Renal cortical epithelial cell (primary cell): ENCODE measurements at regions not wholly inside any gene's neighbourhood (a gene's known extent, or its start where the extent isn't known, plus 50 kb on each side); places are given as distances from the start of the nearest gene placed in this dataset.
A peak's percentile ranks its signal among the peaks of the same experiment; 100 is the strongest.

Source experiments
- DNase-seq: peaks from one replicate; pipeline ENCODE4 v3.0.0-alpha.2; 2011; ENCODE audit warnings: low read depth

DNA sequence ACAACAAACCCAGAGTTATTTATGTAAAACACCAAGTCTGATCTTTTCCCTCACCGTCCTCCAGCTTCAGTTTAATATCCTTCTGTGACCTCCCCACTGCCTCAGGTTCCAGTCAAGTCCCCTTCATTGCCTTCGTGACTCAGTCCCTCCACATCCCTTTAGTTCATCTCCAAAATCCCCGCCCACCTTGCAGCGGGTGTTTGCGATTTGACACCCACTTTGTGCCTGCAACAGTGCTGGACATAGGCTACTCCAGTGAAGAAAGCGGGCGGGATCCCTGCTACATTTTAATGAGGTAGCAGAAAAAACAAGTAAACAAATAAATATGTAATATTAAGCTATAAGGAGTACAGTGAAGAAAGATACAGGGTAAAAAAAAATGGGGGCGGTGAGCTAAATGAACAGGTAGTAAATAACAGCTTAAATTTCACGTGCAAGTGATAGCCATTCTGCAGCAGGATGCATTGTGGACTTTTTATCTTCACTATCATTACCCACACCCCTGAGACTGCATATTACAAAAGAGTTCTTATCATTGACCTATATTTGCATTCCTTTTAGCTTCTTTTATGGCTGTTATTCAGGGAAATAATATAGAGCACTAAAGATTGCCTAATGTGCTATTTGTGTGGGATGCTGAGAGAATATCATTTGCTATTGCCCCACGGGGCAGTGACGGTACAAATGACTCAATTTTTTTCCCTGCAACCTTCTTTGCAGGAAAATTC lies 222.8 kb upstream of the NUDT4 start:
- no peak for DNase-seq

GRCh38 chr12:93156086-93156716 lies 221.5 kb upstream of the NUDT4 start:
- DNase-seq, result no peak

- DNase-seq, result no peak
These were observed 220.4 kb upstream of the NUDT4 start for GRCh38 chr12:93157279-93157678.

DNA sequence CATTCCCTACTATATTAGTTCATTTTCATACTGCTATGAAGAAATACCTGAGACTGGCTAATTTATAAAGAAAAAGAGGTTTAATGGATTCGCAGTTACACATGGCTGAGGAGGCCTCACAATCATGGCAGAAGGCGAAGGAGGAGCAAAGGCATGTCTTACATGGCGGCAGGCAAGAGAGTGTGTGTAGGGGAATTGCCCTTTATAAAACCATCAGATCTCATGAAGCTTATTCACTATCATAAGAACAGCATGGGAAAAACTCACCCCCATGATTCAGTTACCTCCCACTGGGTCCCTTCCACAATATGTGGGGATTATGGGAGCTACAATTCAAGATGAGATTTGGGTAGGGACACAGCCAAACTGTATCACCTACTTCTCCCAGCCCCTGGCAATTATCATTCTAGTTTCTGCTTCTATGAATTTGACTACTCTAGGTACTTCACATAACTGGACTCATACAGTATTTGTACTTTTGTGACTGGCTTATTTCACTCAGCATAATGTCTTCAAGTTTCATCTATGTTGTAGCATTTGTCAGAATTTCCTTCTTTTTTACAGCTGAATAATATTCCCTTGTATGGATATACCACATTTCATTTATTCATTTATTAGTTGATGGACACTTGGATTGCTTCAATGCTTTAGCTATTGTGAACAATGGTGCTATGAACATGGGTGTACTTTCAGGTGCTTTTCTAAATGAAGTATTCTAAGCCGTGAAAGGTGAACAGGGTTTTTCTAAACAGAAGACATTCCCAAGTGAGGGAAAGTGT lies 219.5 kb upstream of the NUDT4 start:
- DNase-seq, result no peak

DNA sequence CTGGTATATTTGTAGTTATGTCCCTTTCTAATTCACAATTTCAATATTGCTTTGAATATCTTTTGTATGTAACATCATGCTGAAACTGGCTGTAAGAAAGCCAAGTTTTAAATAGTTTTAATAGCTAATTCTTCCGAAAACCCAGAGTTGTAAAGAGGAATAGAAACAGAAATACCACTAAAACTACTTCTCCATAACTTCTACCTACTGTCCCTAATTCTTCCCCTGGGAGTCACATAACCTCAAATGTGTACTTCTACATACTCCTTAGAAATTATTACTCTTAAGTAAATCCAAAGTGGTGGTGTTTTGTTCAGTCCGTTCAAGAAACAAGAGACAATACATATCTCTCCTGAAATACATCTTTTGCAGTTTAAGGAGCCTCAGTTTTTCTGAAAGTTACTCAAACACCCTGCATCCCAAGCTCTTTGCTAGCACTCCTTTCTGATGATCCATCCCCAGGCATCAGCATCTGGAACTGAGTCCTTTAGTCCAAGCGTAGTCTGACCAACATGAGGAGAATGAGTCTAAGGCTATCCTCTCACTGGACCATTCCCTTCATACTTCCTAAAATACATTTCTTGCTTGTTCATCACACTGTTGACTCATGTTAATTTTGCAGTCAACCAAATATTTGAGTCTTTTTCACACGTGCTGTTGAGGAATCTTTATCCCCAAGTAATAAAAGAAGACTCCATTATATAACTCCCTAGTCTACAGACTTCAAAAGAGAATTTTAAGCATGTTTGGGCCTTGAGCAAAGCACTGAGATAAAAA lies 214.3 kb upstream of the NUDT4 start:
- DNase-seq, result no peak

DNA sequence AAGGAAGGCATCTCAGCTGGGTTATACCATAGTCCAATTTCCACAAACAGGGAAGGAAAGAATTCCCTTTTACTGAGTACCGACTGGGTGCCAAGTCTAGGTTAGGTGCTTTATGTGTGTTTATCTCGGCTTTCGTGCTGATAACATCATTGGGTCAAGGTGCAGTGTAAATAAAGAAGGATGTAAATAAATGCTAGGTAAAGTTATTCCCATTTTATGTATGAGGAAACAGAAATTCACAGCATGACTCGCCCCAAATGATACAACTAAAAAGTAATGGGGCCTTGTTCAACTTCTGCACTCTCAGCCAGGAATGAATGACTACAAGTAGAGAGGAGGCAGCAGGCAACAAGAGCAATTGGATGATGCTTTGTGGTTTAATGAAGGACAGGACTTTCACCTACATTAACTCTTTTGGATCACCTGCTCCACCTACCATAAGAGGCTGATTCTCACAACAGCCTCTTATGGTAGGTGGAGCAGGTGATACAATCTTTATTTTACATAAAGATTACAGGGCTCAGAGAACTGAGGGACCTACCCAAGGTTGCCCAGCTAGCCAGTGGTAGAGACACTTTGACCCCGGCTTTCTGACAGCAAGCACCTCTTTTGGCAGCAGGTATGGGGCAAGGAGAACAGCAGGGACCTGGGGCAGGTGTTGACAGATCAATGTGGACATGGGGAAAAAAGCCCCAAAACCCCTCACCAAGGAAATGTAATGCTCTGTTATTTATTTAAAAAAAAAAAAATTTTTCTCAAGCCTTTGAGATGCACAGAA lies 213.4 kb upstream of the NUDT4 start:
- no peak for DNase-seq

DNA sequence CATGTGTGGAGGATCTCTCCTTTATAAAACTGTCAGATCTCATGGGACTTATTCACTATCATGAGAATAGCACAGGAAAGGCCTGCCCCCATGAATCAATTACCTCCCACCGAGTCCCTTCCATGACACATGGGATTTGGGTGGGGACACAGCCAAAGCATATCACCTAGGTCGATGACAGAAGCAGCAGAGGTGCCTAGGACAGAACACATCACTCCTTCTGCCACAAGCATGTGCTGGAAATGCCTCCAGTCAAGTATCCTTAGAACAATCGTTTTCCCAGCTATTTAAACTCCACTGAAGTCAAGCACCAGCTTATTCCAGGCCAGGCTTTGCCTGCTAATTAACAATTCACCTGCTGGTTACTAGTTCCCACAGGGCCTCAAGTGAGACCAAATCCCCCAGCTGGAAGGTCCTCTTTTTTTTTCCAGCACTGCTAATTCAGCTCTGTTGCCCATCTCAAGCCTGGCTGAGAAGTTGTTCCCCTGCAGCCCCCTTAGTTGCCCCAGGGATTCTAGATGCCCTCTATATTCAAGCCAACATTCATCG lies 212.3 kb upstream of the NUDT4 start:
- DNase-seq, result no peak

DNA sequence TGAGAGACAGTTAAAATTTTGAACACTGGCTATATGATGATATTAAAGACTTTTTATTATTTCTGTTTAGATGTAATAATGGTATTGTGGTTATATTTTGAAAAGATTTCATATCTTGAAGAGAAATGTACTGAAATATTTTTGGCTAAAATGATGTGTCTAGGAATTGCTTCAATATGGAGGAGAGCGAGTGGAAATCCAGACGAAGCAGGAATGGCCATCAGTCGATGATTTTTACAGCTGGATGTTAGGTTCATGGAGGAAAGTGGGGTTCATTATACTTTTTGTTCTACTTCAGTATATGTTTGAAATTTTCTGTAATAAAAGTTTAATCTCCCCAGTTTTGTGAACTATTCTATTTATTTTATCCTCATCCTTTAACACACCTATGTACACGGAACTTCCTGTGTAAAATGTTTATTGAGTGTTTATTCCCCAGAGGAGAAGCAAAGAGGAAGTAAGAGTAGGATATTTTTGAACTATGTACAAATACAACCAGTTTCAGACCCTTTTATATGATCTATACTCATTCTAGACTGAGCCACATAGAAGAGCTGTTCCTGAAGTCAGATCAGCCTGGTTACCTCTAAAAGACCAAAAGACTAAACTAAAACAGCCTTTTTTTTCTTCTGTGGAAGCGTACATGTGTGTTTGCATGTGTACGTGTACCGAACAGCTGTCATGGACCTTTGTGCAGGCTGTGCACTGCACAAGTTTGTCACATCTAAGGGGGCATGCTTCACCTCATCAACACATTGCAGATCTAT lies 211.0 kb upstream of the NUDT4 start:
- no peak for DNase-seq

GRCh38 chr12:93167331-93167730 lies 210.4 kb upstream of the NUDT4 start:
- DNase-seq, result no peak

- DNase-seq, result peak; percentile 81
These were observed 209.8 kb upstream of the NUDT4 start for GRCh38 chr12:93167841-93168492.

GRCh38 chr12:93168751-93169150 lies 209.0 kb upstream of the NUDT4 start:
- no peak for DNase-seq

- no peak for DNase-seq
These were observed 208.2 kb upstream of the NUDT4 start for GRCh38 chr12:93169536-93169935.

GRCh38 chr12:93170928-93171327 lies 206.8 kb upstream of the NUDT4 start:
- no peak for DNase-seq

GRCh38 chr12:93173178-93173957 lies 204.4 kb upstream of the NUDT4 start:
- DNase-seq, result peak; percentile 53

- DNase-seq, result peak; percentile 77
These were observed 203.7 kb upstream of the NUDT4 start for GRCh38 chr12:93174048-93174447.

DNA sequence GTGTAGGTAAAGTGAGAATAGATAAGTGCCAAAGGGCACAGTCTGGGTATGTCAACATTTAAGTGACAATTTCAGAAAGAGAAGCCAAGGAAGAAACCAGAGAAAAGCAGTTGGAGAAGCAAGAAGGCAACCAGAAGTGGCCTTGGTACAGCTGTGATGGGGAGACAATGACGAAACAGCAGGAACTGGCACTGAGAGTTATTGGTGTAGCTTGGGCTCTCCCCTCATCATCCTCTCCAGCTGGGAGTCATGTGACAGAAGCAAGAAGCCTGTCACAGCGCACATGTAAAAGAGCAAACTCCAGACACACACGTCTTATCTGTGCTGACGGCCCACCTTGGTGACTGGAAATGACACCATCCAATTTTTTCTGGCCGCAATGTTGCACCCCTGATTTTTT lies 203.3 kb upstream of the NUDT4 start:
- DNase-seq, result no peak

DNA sequence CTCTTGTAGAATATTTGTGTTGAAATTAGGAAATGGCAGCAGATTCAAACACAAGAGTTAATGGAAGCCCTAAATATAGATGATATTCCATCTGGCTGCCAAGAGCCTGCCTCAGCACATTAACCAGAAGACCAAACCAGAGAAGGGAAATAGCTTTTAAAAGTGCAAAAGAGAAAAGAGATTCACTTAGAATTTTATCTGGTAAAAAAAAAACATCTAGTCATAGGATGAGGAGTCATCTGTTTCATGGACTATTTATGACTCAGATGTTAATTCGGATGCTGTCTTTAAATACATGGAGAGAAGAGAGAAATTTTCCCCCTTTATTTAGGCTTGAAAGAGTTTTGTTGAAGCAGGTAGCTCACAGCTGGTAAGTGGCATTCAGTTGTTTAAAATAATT lies 201.6 kb upstream of the NUDT4 start:
- peak; percentile 30 for DNase-seq

DNA sequence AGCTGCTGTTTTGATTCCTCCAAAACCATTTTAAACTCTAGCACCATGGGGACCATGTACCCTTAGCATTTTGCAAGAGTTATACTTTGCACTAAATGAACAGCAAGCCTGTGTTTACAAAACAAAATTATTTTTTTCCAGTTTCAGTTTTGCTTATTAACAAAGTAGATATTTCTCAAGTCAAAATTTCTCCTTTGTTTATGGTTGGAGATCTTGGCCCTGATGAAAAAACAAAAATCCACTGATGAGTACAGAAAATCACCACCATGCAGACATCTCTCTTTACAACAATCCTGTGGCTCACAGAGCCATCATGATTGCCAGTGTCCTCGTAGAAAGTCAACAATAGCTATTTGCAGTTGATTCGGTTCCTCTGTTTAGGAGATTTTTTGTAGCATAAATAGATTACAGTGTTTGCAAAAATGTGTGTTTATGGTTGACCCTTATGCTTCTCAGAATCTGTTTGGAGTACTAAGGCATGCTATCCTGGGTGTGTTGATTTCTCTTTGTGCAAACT lies 201.1 kb upstream of the NUDT4 start:
- no peak for DNase-seq
